Trophoblast cell (in vitro differentiated cells and primary cell): ENCODE measurements at regions not wholly inside any gene's neighbourhood (a gene's known extent, or its start where the extent isn't known, plus 50 kb on each side); places are given as distances from the start of the nearest gene placed in this dataset.

ENCODE experiments used
- DNase-seq, 2 donors: peaks; one replicate each; pipeline ENCODE4 v3.0.0-alpha.2; 2016
- H2AFZ ChIP-seq: 2 replicates; pipeline ENCODE4 v1.6.1; 2013; ENCODE audit warnings: low read length, moderate library complexity, mild to moderate bottlenecking; ENCODE audit not compliant: insufficient read depth, poor library complexity
- H2AK5ac ChIP-seq: 2 replicates; pipeline ENCODE4 v1.6.1; 2013; ENCODE audit warnings: mild to moderate bottlenecking, low read length
- H2BK120ac ChIP-seq: 2 replicates; pipeline ENCODE4 v1.6.1; 2013; ENCODE audit warnings: low read length, mild to moderate bottlenecking, moderate library complexity; ENCODE audit not compliant: insufficient read depth, poor library complexity
- H2BK12ac ChIP-seq: 2 replicates; pipeline ENCODE4 v1.6.1; 2013; ENCODE audit warnings: mild to moderate bottlenecking, low read length, moderate library complexity
- H2BK5ac ChIP-seq: 2 replicates; pipeline ENCODE4 v1.6.1; 2013; ENCODE audit warnings: low read length, low read depth, moderate library complexity, mild to moderate bottlenecking; ENCODE audit not compliant: poor library complexity
- H3K14ac ChIP-seq: 2 replicates; pipeline ENCODE4 v1.6.1; 2013; ENCODE audit warnings: mild to moderate bottlenecking, low read length
- H3K18ac ChIP-seq: 2 replicates; pipeline ENCODE4 v1.6.1; 2013; ENCODE audit warnings: mild to moderate bottlenecking, low read length
- H3K23ac ChIP-seq: 2 replicates; pipeline ENCODE4 v1.6.1; 2013; ENCODE audit warnings: low read length
- H3K27ac ChIP-seq: 2 replicates; pipeline ENCODE4 v1.5.1; 2013; ENCODE audit warnings: low read depth, mild to moderate bottlenecking, inconsistent platforms, low read length, moderate library complexity
- H3K27me3 ChIP-seq: 2 replicates; pipeline ENCODE4 v1.6.1; 2013; ENCODE audit warnings: inconsistent platforms, mild to moderate bottlenecking, low read length, moderate library complexity; ENCODE audit not compliant: insufficient read depth
- H3K36me3 ChIP-seq, 2 experiments: 1 replicate in 1 of 2; 2 replicates in 1 of 2; pipeline ENCODE4 v1.6.1; 2013; ENCODE audit warnings: low read length in 2 of 2, mild to moderate bottlenecking in 2 of 2, moderate library complexity in 1 of 2; ENCODE audit not compliant: insufficient read depth in 2 of 2, control insufficient read depth in 1 of 2
- H3K4ac ChIP-seq: 2 replicates; pipeline ENCODE4 v1.6.1; 2013; ENCODE audit warnings: low read depth, mild to moderate bottlenecking, low read length, moderate library complexity
- H3K4me1 ChIP-seq, 2 experiments: 1 replicate in 1 of 2; 2 replicates in 1 of 2; pipeline ENCODE4 v1.6.1; 2013; ENCODE audit warnings: low read length in 2 of 2, mild to moderate bottlenecking in 2 of 2, moderate library complexity in 1 of 2; ENCODE audit not compliant: insufficient read depth in 2 of 2, control insufficient read depth in 1 of 2
- H3K4me2 ChIP-seq: 2 replicates; pipeline ENCODE4 v1.6.1; 2013; ENCODE audit warnings: inconsistent platforms, mild to moderate bottlenecking, low read length, moderate library complexity
- H3K4me3 ChIP-seq: 2 replicates; pipeline ENCODE4 v1.5.1; 2013; ENCODE audit warnings: mild to moderate bottlenecking, low read depth, low read length, inconsistent platforms
- H3K79me1 ChIP-seq: one replicate; pipeline ENCODE4 v1.6.1; 2013; ENCODE audit warnings: low read length
- H3K79me2 ChIP-seq: 2 replicates; pipeline ENCODE4 v1.6.1; 2013; ENCODE audit warnings: low read length, mild to moderate bottlenecking; ENCODE audit not compliant: control insufficient read depth, insufficient read depth, poor library complexity
- H3K9ac ChIP-seq: 2 replicates; pipeline ENCODE4 v1.6.1; 2013; ENCODE audit warnings: mild to moderate bottlenecking, low read length
- H3K9me3 ChIP-seq: 2 replicates; pipeline ENCODE4 v1.6.1; 2013; ENCODE audit warnings: low read depth, mild to moderate bottlenecking, control low read depth, inconsistent platforms, low read length; ENCODE audit not compliant: insufficient read depth
- H4K12ac ChIP-seq: 2 replicates; pipeline ENCODE4 v1.6.1; 2013; ENCODE audit warnings: low read depth, mild to moderate bottlenecking, low read length, moderate library complexity
- H4K8ac ChIP-seq: 2 replicates; pipeline ENCODE4 v1.6.1; 2013; ENCODE audit warnings: low read depth, mild to moderate bottlenecking, low read length, moderate library complexity
- H4K91ac ChIP-seq: one replicate; pipeline ENCODE4 v1.6.1; 2013; ENCODE audit warnings: low read depth, mild to moderate bottlenecking, low read length, moderate library complexity
- WGBS: extraction: QIAGEN DNeasy Blood & Tissue Kit; methylation state at CpG from one replicate; pipeline ENCODE4 v1.1.7; 2013; ENCODE audit warnings: missing lambda C conversion rate; ENCODE audit not compliant: insufficient read length, insufficient coverage; ENCODE audit errors: extremely low coverage; 5-methylcytosine and 5-hydroxymethylcytosine counted together

DNA sequence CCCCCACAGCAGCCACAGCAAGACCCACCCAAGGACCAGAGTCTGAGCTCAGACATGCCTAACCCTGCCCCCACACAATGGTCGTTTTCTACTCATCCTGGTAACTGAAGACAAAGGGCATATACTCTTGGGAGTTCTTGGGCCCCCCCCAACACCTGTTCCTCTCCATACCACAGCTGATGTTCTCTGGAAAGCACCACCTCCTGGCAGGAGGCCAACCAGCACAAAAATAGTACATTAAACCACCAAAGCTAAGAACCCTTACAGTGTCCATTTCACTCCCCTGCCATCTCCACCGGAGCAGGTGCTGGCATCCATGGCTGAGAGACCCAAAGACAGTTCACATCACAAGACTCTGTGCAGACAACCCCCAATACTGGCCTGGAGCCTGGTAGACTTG is 80.6 kb upstream of the DAAM1 start:
- no peak overlapping the region for H4K91ac ChIP-seq

DNA sequence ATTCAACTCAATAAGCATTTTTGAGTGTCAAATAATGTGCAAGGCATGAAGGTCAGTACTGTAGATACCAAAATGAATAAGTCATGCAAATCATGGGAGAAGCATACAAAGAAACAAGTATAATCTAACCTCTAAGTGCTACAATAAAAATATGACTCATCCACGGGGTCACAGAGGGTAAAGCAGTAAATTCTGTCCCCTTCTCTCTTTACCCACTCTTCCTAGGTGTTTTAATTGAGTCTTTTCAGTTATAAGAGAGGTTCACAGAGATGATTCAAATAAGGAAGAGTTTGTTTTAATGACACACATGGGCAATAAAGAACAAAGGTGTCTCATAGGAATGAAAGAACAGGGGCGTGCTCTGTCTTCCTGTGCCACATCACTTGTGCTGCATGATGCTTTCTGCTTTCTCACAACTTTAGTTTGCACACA is 71.5 kb upstream of the DAAM1 start:
- Histone ChIP-seq H3K4ac (no peak overlapping the region), H3K4me2 (no peak overlapping the region), H3K79me1 (no peaks in the 10 kb centered on the region), H4K91ac (no peak overlapping the region), H3K9me3 (no peaks in the 10 kb centered on the region), H3K79me2 (no peaks in the 10 kb centered on the region), H3K4me1 (peaks cover 0 to 2% of the 10 kb centered on the region in 2 experiments), H3K36me3 (no peaks in the 10 kb centered on the region), H3K14ac (no peak overlapping the region), H3K23ac (no peak overlapping the region), H4K12ac (no peak overlapping the region), H3K18ac (no peak overlapping the region), H2BK12ac (no peak overlapping the region), H2BK120ac (no peak overlapping the region), H3K27ac (no peak overlapping the region), H2AFZ (no peak overlapping the region), H2AK5ac (no peak overlapping the region), H2BK5ac (no peak overlapping the region), H3K27me3 (no peaks in the 10 kb centered on the region), H3K4me3 (no peak overlapping the region), H3K9ac (no peak overlapping the region), H4K8ac (no peak overlapping the region)
- no peak for DNase-seq
- no CpG with 5 or more reads among the region's 2 CpGs for WGBS

More for the DNA sequence above, 80.6 kb upstream of the DAAM1 start:
- DNase-seq = no peak
- H3K27me3 ChIP-seq = no peaks in the 10 kb centered on the region
- no peaks in the 10 kb centered on the region for H3K4me1 ChIP-seq
- no peak overlapping the region for H4K8ac ChIP-seq
- H3K36me3 ChIP-seq = no peaks in the 10 kb centered on the region
- H3K79me2 ChIP-seq = no peaks in the 10 kb centered on the region
- no peak overlapping the region for H3K9ac ChIP-seq
- no peak overlapping the region for H2BK120ac ChIP-seq
- H2BK5ac ChIP-seq = no peak overlapping the region
- WGBS = no CpG with 5 or more reads among the region's 2 CpGs
- H2BK12ac ChIP-seq = no peak overlapping the region
- H3K4ac ChIP-seq = no peak overlapping the region
- no peak overlapping the region for H2AFZ ChIP-seq
- H3K4me3 ChIP-seq = no peak overlapping the region
- H4K12ac ChIP-seq = no peak overlapping the region
- H3K18ac ChIP-seq = no peak overlapping the region
- no peak overlapping the region for H3K27ac ChIP-seq
- no peak overlapping the region for H3K23ac ChIP-seq
- H3K4me2 ChIP-seq = no peak overlapping the region
- no peak overlapping the region for H2AK5ac ChIP-seq
- no peaks in the 10 kb centered on the region for H3K79me1 ChIP-seq
- H3K9me3 ChIP-seq = no peaks in the 10 kb centered on the region
- no peak overlapping the region for H3K14ac ChIP-seq

DNA sequence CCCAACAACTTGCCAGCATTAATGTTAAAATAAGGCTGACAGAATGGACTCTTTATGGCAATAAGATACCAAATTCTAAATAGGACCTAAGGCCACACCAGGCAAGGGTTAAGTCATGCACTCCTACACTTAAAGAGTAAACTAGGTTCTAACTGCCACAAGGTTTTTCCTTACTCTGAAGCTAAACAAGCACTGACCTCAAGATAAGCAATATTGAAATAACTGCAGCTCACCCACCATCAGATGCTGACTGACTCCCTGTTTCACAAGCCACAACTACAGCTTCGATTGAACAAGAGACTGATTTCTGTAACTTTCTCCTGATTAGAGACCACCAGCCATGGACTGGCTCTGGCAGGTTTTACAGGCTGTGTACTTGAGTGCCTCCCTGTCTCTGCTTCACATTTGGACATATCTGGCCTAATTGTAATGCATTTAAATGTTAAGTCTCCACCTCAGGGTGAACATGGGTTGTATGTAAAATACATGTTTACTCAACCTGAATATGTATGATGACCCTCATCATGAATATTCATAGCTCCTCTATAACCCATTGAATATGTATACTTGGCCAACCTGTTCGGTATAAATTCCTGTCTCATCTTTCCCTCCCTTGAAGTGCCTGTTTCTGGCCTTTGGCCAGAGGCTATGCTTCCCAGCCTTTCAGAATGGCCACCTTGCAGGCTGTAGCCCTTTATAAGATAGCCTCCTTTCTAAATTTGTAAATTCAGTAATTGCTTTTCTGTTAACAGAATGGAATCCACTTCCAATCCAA is 70.5 kb upstream of the DAAM1 start:
- H3K4me2 ChIP-seq = no peak overlapping the region
- H2AFZ ChIP-seq = no peak overlapping the region
- no peak overlapping the region for H3K18ac ChIP-seq
- H3K36me3 ChIP-seq = no peaks in the 10 kb centered on the region
- no peak overlapping the region for H4K91ac ChIP-seq
- DNase-seq = no peak
- no peaks in the 10 kb centered on the region for H3K79me1 ChIP-seq
- no peaks in the 10 kb centered on the region for H3K27me3 ChIP-seq
- H4K12ac ChIP-seq = no peak overlapping the region
- no peak overlapping the region for H2BK120ac ChIP-seq
- H3K9me3 ChIP-seq = no peaks in the 10 kb centered on the region
- H3K14ac ChIP-seq = no peak overlapping the region
- H3K4me3 ChIP-seq = no peak overlapping the region
- H2BK12ac ChIP-seq = no peak overlapping the region
- no peak overlapping the region for H3K23ac ChIP-seq
- no peak overlapping the region for H4K8ac ChIP-seq
- no peak overlapping the region for H2BK5ac ChIP-seq
- no CpG with 5 or more reads among the region's 2 CpGs for WGBS
- H3K4me1 ChIP-seq = peaks cover 0 to 2% of the 10 kb centered on the region in 2 experiments
- no peak overlapping the region for H3K27ac ChIP-seq
- H2AK5ac ChIP-seq = no peak overlapping the region
- no peaks in the 10 kb centered on the region for H3K79me2 ChIP-seq
- H3K4ac ChIP-seq = no peak overlapping the region
- H3K9ac ChIP-seq = no peak overlapping the region

DNA sequence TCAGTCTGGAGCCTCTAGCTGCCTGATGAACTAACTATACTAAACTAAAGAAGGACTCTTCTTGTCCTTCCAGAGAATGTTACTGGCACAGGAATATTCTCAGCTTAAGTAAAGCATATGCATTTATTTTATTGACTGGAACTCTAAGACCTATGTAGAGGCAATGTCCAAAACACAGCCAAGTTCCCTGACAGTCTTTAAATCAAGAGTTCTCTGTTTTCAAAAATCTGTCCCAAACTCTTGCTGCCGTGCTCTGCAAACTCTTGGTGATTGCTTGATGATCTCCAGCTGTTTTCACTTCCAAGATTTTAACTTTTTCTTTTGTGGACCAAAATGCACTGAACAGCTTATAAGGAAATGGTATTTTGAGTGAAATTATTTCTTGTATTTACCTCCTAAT is 67.5 kb upstream of the DAAM1 start:
- WGBS = no CpG with 5 or more reads among the region's 1 CpG
- H3K14ac ChIP-seq = no peak overlapping the region

More for the DNA sequence above, 67.5 kb upstream of the DAAM1 start:
- DNase-seq = no peak
- no peak overlapping the region for H2AK5ac ChIP-seq
- no peak overlapping the region for H2BK12ac ChIP-seq
- no peak overlapping the region for H2AFZ ChIP-seq
- no peak overlapping the region for H3K18ac ChIP-seq
- no peaks in the 10 kb centered on the region for H3K79me2 ChIP-seq
- no peak overlapping the region for H3K4ac ChIP-seq
- no peak overlapping the region for H3K27ac ChIP-seq
- H3K4me1 ChIP-seq = peaks cover 0 to 2% of the 10 kb centered on the region in 2 experiments
- H3K9me3 ChIP-seq = no peaks in the 10 kb centered on the region
- H3K36me3 ChIP-seq = no peaks in the 10 kb centered on the region
- H4K91ac ChIP-seq = no peak overlapping the region
- H2BK5ac ChIP-seq = no peak overlapping the region
- no peak overlapping the region for H3K4me2 ChIP-seq
- H3K79me1 ChIP-seq = no peaks in the 10 kb centered on the region
- no peak overlapping the region for H4K12ac ChIP-seq
- no peaks in the 10 kb centered on the region for H3K27me3 ChIP-seq
- no peak overlapping the region for H2BK120ac ChIP-seq
- no peak overlapping the region for H3K9ac ChIP-seq
- no peak overlapping the region for H3K23ac ChIP-seq
- H3K4me3 ChIP-seq = no peak overlapping the region
- no peak overlapping the region for H4K8ac ChIP-seq
